LNCaP clone FGC (cell line): ENCODE measurements at regions not wholly inside any gene's neighbourhood (a gene's known extent, or its start where the extent isn't known, plus 50 kb on each side); places are given as distances from the start of the nearest gene placed in this dataset.

ENCODE experiments used
- DNase-seq: peaks from one replicate; pipeline ENCODE4 v3.0.0-alpha.2; 2011; ENCODE audit warnings: low read depth
- H3K4me3 ChIP-seq: 2 replicates; pipeline ENCODE4 v1.5.1; 2011; ENCODE audit warnings: mild to moderate bottlenecking, low read depth, low read length, control low read depth
- TF ChIP-seq, protein P1 (sequence below): IDR thresholded peaks from 2 replicates; pipeline ENCODE4 v1.5.1; 2012; ENCODE audit warnings: mild to moderate bottlenecking; ENCODE audit not compliant: control insufficient read depth, insufficient read depth; ENCODE audit errors: extremely low read depth

DNA sequence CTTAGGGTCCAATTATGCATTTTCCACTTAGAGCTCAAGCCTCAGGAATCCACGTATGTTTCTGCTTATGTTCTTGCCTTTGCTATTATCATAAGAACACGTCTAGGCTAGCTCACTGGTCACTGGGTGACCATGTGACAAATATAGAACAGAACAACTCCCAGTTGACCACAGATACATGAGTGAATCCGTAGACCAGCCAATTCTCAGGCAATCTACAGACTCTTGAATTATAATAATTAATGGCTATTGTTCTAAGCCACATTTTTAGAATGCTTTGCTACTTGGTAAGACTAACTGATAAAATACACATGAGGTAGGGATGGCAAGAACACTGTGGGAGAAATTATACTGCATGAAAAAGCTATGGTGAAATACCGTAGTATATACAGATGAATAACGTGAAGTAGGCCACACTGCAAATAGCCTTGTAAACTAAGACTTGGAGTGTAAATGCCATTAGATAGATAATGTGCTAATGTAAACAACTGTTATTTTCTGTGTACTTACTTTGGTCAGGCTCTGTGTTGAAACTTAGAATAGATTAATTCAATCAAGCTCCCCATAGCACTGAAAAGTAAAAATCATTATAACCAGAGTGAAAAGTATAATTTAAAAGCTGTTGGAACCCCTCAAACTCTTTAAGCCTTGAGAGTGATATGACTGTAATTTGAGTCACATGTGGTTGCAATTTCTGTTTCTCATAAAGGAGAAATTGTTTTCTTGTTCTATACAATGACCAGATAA lies 366.2 kb upstream of the CCDC179 start:
- DNase-seq, result no peak
- TF ChIP-seq, protein P1, sequence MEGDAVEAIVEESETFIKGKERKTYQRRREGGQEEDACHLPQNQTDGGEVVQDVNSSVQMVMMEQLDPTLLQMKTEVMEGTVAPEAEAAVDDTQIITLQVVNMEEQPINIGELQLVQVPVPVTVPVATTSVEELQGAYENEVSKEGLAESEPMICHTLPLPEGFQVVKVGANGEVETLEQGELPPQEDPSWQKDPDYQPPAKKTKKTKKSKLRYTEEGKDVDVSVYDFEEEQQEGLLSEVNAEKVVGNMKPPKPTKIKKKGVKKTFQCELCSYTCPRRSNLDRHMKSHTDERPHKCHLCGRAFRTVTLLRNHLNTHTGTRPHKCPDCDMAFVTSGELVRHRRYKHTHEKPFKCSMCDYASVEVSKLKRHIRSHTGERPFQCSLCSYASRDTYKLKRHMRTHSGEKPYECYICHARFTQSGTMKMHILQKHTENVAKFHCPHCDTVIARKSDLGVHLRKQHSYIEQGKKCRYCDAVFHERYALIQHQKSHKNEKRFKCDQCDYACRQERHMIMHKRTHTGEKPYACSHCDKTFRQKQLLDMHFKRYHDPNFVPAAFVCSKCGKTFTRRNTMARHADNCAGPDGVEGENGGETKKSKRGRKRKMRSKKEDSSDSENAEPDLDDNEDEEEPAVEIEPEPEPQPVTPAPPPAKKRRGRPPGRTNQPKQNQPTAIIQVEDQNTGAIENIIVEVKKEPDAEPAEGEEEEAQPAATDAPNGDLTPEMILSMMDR, result no peak
- H3K4me3 ChIP-seq, result no peak overlapping the region

DNA sequence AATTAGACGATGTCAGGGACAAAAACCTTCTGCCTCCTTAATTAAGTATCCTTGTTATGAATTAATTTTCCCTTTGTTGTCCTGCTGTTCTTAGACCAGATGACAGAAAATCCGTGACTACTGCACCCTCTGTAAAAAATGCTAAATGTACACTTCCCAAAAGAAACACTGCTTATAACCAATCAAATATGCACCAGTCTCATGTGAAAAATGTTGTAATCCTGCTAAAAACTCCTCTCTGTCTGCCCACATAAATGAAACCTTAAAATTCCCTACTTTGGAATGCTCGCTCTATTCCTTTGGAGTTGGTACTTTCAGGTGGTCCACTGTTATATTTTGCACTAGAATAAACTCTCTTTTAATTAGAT lies 366.8 kb upstream of the CCDC179 start:
- no peak for DNase-seq
- TF ChIP-seq, protein P1, result no peak
- no peak overlapping the region for H3K4me3 ChIP-seq

DNA sequence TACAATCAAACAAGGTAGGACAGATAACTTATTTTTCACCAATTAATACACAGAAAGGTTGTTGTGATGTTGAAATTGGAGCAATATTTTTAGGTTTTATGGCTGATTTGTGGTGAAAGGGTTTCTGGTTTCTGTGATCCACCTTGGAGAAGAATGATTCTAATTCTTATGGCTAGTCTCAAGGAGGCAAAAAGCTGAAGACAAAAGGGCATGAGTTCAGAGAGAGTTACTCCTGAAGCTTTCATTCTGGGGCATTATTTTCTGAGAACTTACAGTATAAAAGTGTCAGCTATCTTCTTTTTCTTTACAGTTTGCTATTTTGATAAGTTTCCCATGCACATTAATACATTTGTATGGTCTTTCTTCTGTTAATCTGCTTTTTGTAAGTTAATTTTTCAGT lies 372.4 kb upstream of the CCDC179 start:
- H3K4me3 ChIP-seq, result no peak overlapping the region
- DNase-seq, result no peak
- TF ChIP-seq, protein P1, result no peak

DNA sequence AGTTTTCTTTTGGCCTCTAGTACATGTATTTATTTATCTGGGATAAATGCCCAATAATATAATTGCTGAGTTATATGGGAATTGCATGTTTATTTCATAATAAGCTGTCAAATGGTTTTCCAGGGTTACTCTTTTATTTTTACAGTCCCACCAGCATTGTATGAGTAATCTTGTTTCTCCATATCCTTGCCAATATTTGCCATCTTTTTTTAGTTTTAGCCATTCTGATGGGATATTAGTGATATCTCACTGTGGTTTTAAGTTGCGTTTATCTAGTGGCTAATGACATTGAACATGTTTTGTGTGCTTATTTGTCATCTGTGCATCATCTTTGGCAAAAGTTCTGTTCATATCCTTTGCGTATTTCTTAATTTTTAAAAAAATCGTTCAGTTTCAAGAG lies 372.8 kb upstream of the CCDC179 start:
- no peak for DNase-seq
- TF ChIP-seq, protein P1, result no peak
- no peak overlapping the region for H3K4me3 ChIP-seq

DNA sequence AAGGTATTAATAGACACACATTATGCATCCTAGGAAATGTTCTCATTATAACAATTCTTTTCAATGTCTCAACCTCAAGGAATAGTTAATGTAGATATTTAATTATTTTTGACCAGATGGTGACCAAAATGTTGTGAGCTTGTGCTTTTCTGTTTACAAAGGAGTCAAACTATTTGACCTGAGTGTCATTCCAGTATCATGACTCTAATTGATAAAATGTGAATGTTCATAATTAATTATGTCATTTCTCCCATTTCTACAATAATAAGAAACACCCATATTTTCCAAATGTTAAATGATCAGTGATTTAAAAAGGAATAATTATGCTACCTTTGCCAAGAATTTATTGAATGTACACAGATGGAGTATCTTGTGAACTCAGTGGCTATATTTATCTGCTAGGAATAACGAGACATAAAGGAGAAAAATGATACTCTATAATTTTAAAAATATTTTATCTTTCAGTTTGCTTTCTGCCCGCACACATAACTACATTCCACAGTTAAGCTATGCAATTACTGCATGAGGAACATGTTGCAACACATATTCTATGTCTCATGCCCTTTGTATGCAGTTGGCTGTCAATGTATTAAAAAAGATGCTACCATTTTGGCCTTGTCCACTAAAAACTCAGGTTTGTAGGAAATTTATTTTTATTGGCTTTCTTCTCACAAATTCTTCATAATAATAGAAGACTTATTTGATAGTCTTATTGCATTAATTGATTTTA lies 376.7 kb upstream of the CCDC179 start:
- no peak for DNase-seq
- TF ChIP-seq, protein P1, result no peak
- H3K4me3 ChIP-seq, result no peak overlapping the region

DNA sequence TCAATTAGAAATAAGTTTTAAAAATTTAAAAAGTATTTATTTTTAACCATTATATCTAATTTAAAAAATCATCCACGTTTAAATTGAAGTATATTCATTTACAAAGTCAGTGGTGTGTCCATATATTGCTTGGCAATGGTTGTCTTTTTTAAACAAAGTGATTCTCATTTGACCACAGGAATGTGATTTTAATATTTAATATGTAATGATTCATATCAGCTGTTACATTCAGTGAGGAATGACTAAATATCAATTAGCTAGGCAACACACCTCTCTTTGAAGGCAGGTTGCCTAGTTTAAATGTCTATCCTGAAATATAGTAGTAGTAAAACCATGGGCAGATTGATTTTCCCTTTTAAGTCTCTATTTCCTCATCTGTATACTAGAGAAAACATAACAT lies 392.2 kb upstream of the CCDC179 start:
- TF ChIP-seq, protein P1, result no peak
- no peak overlapping the region for H3K4me3 ChIP-seq
- DNase-seq, result no peak
